Neural cell (in vitro differentiated cells): ENCODE measurements at regions not wholly inside any gene's neighbourhood (a gene's known extent, or its start where the extent isn't known, plus 50 kb on each side); places are given as distances from the start of the nearest gene placed in this dataset.

ENCODE experiments used
- H2AFZ ChIP-seq: fragments of 200-600, 300-800 bp; sonication (generic), shearing (Covaris generic); 2 replicates; pipeline ENCODE4 v1.6.0; 2014; ENCODE audit warnings: low read depth, mild to moderate bottlenecking, antibody characterized with exemption, low read length, moderate library complexity
- H3F3A ChIP-seq: fragments of 200-600 bp; shearing (Covaris generic); 2 replicates; pipeline ENCODE4 v1.6.1; 2016; ENCODE audit warnings: mild to moderate bottlenecking, moderate library complexity, mixed read lengths, antibody characterized with exemption, low read length; ENCODE audit not compliant: insufficient read depth, poor library complexity, severe bottlenecking
- H3K27ac ChIP-seq: fragments of 200-600, 300-800 bp; sonication (generic), shearing (Covaris generic); 2 replicates; pipeline ENCODE4 v1.5.1; 2014; ENCODE audit warnings: mild to moderate bottlenecking, low read length, moderate library complexity
- H3K27me3 ChIP-seq: fragments of 300-800, 200-600 bp; sonication (generic), shearing (Covaris generic); 2 replicates; pipeline ENCODE4 v1.6.0; 2014; ENCODE audit warnings: mild to moderate bottlenecking, low read depth, low read length, moderate library complexity; ENCODE audit not compliant: insufficient read depth
- H3K36me3 ChIP-seq: fragments of 300-800, 200-600 bp; sonication (generic), shearing (Covaris generic); 2 replicates; pipeline ENCODE4 v1.5.1; 2014; ENCODE audit warnings: mild to moderate bottlenecking, antibody characterized with exemption, low read length, moderate library complexity; ENCODE audit not compliant: insufficient read depth
- H3K4me2 ChIP-seq: fragments of 300-800, 200-600 bp; sonication (generic), shearing (Covaris generic); 2 replicates; pipeline ENCODE4 v1.6.0; 2014; ENCODE audit warnings: mild to moderate bottlenecking, low read length
- H3K4me3 ChIP-seq: fragments of 300-800, 200-600 bp; sonication (generic), shearing (Covaris generic); 2 replicates; pipeline ENCODE4 v1.5.1; 2014; ENCODE audit warnings: mild to moderate bottlenecking, low read length, moderate library complexity
- H3K79me2 ChIP-seq: fragments of 200-600 bp; shearing (Covaris generic); replicated peaks from 2 replicates; pipeline ENCODE4 v1.6.0; 2014; ENCODE audit warnings: mild to moderate bottlenecking, low read length, moderate library complexity; ENCODE audit not compliant: insufficient read depth
- H3K9ac ChIP-seq: fragments of 300-800, 200-600 bp; sonication (generic), shearing (Covaris generic); 2 replicates; pipeline ENCODE4 v1.6.1; 2016; ENCODE audit warnings: mild to moderate bottlenecking, low read length, mixed read lengths
- H3K9me2 ChIP-seq: fragments of 200-600 bp; shearing (Covaris generic); 2 replicates; pipeline ENCODE4 v1.6.1; 2016; ENCODE audit warnings: mild to moderate bottlenecking, low read length, mixed read lengths; ENCODE audit not compliant: insufficient read depth
- H3K9me3 ChIP-seq: fragments of 200-600, 300-800 bp; sonication (generic), shearing (Covaris generic); 2 replicates; pipeline ENCODE4 v1.6.1; 2016; ENCODE audit warnings: mild to moderate bottlenecking, mixed run types, low read length, moderate library complexity, mixed read lengths
- H4K20me1 ChIP-seq: fragments of 200-600 bp; shearing (Covaris generic); 2 replicates; pipeline ENCODE4 v1.6.1; 2016; ENCODE audit warnings: mild to moderate bottlenecking, mixed run types; ENCODE audit not compliant: insufficient read depth
- CTCF ChIP-seq: fragments of 450-650 bp; IDR thresholded peaks from 2 replicates; pipeline ENCODE4 v1.5.1; 2014; ENCODE audit warnings: antibody characterized with exemption, mild to moderate bottlenecking, moderate library complexity; ENCODE audit not compliant: poor library complexity, severe bottlenecking
- EP300 ChIP-seq: fragments of 450-650 bp; conservative IDR thresholded peaks from 2 replicates; pipeline ENCODE4 v1.6.1; 2014; ENCODE audit warnings: antibody characterized with exemption, mild to moderate bottlenecking, moderate library complexity; ENCODE audit not compliant: poor library complexity, severe bottlenecking
- EZH2 ChIP-seq: fragments of 200-600, 300-800 bp; shearing (Covaris generic), sonication (generic); IDR thresholded peaks from 2 replicates; pipeline ENCODE4 v1.6.1; 2014; ENCODE audit warnings: antibody characterized with exemption, low read length, borderline replicate concordance, mild to moderate bottlenecking; ENCODE audit not compliant: insufficient read depth, poor library complexity, severe bottlenecking
- MXI1 ChIP-seq: fragments of 450-650 bp; conservative IDR thresholded peaks from 2 replicates; pipeline ENCODE4 v1.6.1; 2014; ENCODE audit warnings: antibody characterized with exemption, mild to moderate bottlenecking; ENCODE audit not compliant: poor library complexity, severe bottlenecking
- POLR2AphosphoS5 ChIP-seq: IDR thresholded peaks from 2 replicates; pipeline ENCODE4 v1.6.1; 2012
- RAD21 ChIP-seq: fragments of 450-650 bp; conservative IDR thresholded peaks from 2 replicates; pipeline ENCODE4 v1.6.1; 2014; ENCODE audit warnings: antibody characterized with exemption, mild to moderate bottlenecking, moderate library complexity
- SMC3 ChIP-seq: fragments of 450-650 bp; conservative IDR thresholded peaks from 2 replicates; pipeline ENCODE4 v1.6.1; 2014; ENCODE audit warnings: antibody characterized with exemption, mild to moderate bottlenecking, moderate library complexity; ENCODE audit not compliant: poor library complexity
- TAF1 ChIP-seq: IDR thresholded peaks from 2 replicates; pipeline ENCODE4 v1.6.1; 2012; ENCODE audit warnings: low read depth
- TF ChIP-seq, protein P1 (sequence below): IDR thresholded peaks from 2 replicates; pipeline ENCODE4 v1.6.1; 2012; ENCODE audit warnings: borderline replicate concordance

- Histone ChIP-seq H2AFZ (no peak overlapping the region), H3K36me3 (no peaks in the 10 kb centered on the region), H3F3A (no peaks in the 10 kb centered on the region), H3K9ac (no peak overlapping the region), H4K20me1 (no peaks in the 10 kb centered on the region), H3K27me3 (no peaks in the 10 kb centered on the region), H3K4me3 (no peak overlapping the region), H3K4me2 (no peak overlapping the region), H3K9me3 (no peaks in the 10 kb centered on the region), H3K9me2 (no peaks in the 10 kb centered on the region), H3K27ac (no peak overlapping the region), H3K79me2 (no peaks in the 10 kb centered on the region)
- TF ChIP-seq EP300 (no peak), CTCF (no peak), TAF1 (no peak), MXI1 (no peak), EZH2 (no peak), RAD21 (no peak), POLR2AphosphoS5 (no peak), SMC3 (no peak)
- TF ChIP-seq, protein P1, sequence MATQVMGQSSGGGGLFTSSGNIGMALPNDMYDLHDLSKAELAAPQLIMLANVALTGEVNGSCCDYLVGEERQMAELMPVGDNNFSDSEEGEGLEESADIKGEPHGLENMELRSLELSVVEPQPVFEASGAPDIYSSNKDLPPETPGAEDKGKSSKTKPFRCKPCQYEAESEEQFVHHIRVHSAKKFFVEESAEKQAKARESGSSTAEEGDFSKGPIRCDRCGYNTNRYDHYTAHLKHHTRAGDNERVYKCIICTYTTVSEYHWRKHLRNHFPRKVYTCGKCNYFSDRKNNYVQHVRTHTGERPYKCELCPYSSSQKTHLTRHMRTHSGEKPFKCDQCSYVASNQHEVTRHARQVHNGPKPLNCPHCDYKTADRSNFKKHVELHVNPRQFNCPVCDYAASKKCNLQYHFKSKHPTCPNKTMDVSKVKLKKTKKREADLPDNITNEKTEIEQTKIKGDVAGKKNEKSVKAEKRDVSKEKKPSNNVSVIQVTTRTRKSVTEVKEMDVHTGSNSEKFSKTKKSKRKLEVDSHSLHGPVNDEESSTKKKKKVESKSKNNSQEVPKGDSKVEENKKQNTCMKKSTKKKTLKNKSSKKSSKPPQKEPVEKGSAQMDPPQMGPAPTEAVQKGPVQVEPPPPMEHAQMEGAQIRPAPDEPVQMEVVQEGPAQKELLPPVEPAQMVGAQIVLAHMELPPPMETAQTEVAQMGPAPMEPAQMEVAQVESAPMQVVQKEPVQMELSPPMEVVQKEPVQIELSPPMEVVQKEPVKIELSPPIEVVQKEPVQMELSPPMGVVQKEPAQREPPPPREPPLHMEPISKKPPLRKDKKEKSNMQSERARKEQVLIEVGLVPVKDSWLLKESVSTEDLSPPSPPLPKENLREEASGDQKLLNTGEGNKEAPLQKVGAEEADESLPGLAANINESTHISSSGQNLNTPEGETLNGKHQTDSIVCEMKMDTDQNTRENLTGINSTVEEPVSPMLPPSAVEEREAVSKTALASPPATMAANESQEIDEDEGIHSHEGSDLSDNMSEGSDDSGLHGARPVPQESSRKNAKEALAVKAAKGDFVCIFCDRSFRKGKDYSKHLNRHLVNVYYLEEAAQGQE, result no peak
These were observed 62.0 kb downstream of the CAVIN4 start for GRCh38 chr9:100639854-100640253.

- TF ChIP-seq, protein P1, result no peak
- TF ChIP-seq POLR2AphosphoS5, result no peak
- TF ChIP-seq TAF1, result no peak
- TF ChIP-seq MXI1, result no peak
- no peak for TF ChIP-seq CTCF
- TF ChIP-seq EP300, result no peak
- TF ChIP-seq RAD21, result no peak
- no peak for TF ChIP-seq EZH2
- TF ChIP-seq SMC3, result no peak
- Histone ChIP-seq H3K27me3 (no peaks in the 10 kb centered on the region), H3K9ac (no peak overlapping the region), H2AFZ (no peak overlapping the region), H3K27ac (no peak overlapping the region), H3K4me2 (no peak overlapping the region), H3F3A (no peaks in the 10 kb centered on the region), H3K79me2 (no peaks in the 10 kb centered on the region), H4K20me1 (no peaks in the 10 kb centered on the region), H3K9me2 (no peaks in the 10 kb centered on the region), H3K36me3 (no peaks in the 10 kb centered on the region), H3K4me3 (no peak overlapping the region), H3K9me3 (no peaks in the 10 kb centered on the region)
These were observed 62.7 kb downstream of the CAVIN4 start for GRCh38 chr9:100640447-100641050.
